B cell (primary cell): ENCODE measurements at regions not wholly inside any gene's neighbourhood (a gene's known extent, or its start where the extent isn't known, plus 50 kb on each side); places are given as distances from the start of the nearest gene placed in this dataset.
"Not testable (repeated sequence)": the region's sequence is repeated elsewhere in the genome, so short reads cannot be mapped to it uniquely, and the experiment has no call there.

ENCODE experiments used
- ATAC-seq: fragments of 200-7000 bp; cut with Tn5 transposase; one replicate; pipeline ENCODE4 v1.10.0; 2021; ENCODE audit warnings: low read depth, mild to moderate bottlenecking, moderate number of reproducible peaks, moderate library complexity
- CTCF ChIA-PET: fragments of 350-600 bp; sonication (Branson Sonifier 250); formaldehyde crosslinking; loops from one replicate; lab custom pipeline; 2021; ENCODE audit warnings: antibody characterized with exemption, inconsistent platforms; lab: Charles Lee
- POLR2A ChIA-PET: fragments of 350-600 bp; sonication (Branson Sonifier 250); formaldehyde crosslinking; loops from one replicate; lab custom pipeline; 2021; ENCODE audit warnings: antibody characterized with exemption; lab: Charles Lee
- DNase-seq: peaks from one replicate; pipeline ENCODE4 v3.0.0; 2013
- H2AFZ ChIP-seq: 2 replicates; pipeline ENCODE4 v1.6.1; 2012; ENCODE audit warnings: mild to moderate bottlenecking, low read depth, low read length; ENCODE audit not compliant: insufficient read depth, poor library complexity, severe bottlenecking
- H3K27ac ChIP-seq, 2 donors: 1 replicate in 1 of 2; 2 replicates in 1 of 2; pipeline ENCODE4 v1.5.1; 2012 to 2013; ENCODE audit warnings: low read length in 2 of 2, mild to moderate bottlenecking in 2 of 2, moderate library complexity in 1 of 2
- H3K27me3 ChIP-seq, 4 experiments: fragments of 200-600 bp in 1 of 4; sonication (generic) in 1 of 4; replicated peaks in 1 of 4; 1 replicate in 2 of 4; 2 replicates in 2 of 4; pipeline versions ENCODE4 v1.6.1 to v1.7.0; 2013 to 2016; ENCODE audit warnings: low read length in 3 of 4, mild to moderate bottlenecking in 2 of 4, mixed read lengths in 1 of 4, moderate library complexity in 1 of 4; ENCODE audit not compliant: insufficient read depth in 4 of 4, control insufficient read depth in 3 of 4; ENCODE audit errors: control extremely low read depth in 1 of 4
- H3K36me3 ChIP-seq, 2 experiments: replicated peaks in 1 of 2; 1 replicate in 1 of 2; 2 replicates in 1 of 2; pipeline versions ENCODE4 v1.6.1 to v1.7.1; 2013; ENCODE audit warnings: low read length in 1 of 2; ENCODE audit not compliant: insufficient read depth in 2 of 2, control insufficient read depth in 1 of 2; ENCODE audit errors: control extremely low read depth in 1 of 2, extremely low read depth in 1 of 2
- H3K4me1 ChIP-seq, 2 donors: fragments of 200-600 bp in 1 of 2; sonication (generic) in 1 of 2; 1 replicate in 1 of 2; 2 replicates in 1 of 2; pipeline versions ENCODE4 v1.5.1 to v1.6.1; 2013 to 2017; ENCODE audit warnings: low read length in 2 of 2; ENCODE audit not compliant: control insufficient read depth in 2 of 2, insufficient read depth in 2 of 2
- H3K4me2 ChIP-seq: replicated peaks from 2 replicates; pipeline ENCODE3; 2012; ENCODE audit warnings: mild to moderate bottlenecking, low read depth, low read length; ENCODE audit not compliant: poor library complexity, severe bottlenecking
- H3K4me3 ChIP-seq, 5 experiments: fragments of 200-600 bp in 1 of 5; sonication (generic) in 1 of 5; 1 replicate in 3 of 5; 2 replicates in 2 of 5; pipeline versions ENCODE4 v1.5.1 to v1.7.0; 2011 to 2016; ENCODE audit warnings: low read length in 4 of 5, mild to moderate bottlenecking in 4 of 5, low read depth in 2 of 5, control low read depth in 1 of 5, moderate library complexity in 1 of 5; ENCODE audit not compliant: insufficient read depth in 1 of 5; ENCODE audit errors: control extremely low read depth in 1 of 5, extremely low read depth in 1 of 5
- H3K79me2 ChIP-seq: fragments of 200-600 bp; sonication (generic); one replicate; pipeline ENCODE4 v1.6.0; 2016; ENCODE audit warnings: low read length; ENCODE audit not compliant: control insufficient read depth, insufficient read depth
- H3K9ac ChIP-seq: fragments of 200-600 bp; sonication (generic); 2 replicates; pipeline ENCODE4 v1.6.1; 2017; ENCODE audit warnings: mild to moderate bottlenecking, low read length, moderate library complexity
- H3K9me3 ChIP-seq, 3 donors: one replicate each; pipeline versions ENCODE4 v1.6.1 to v1.7.1; 2013; ENCODE audit warnings: low read length in 2 of 3; ENCODE audit not compliant: control insufficient read depth in 2 of 3, insufficient read depth in 1 of 3; ENCODE audit errors: control extremely low read depth in 1 of 3
- H4K20me1 ChIP-seq: 2 replicates; pipeline ENCODE4 v1.6.0; 2012; ENCODE audit warnings: mild to moderate bottlenecking, low read length; ENCODE audit not compliant: insufficient read depth, control insufficient read depth, poor library complexity, severe bottlenecking
- H3K27ac Mint-ChIP-seq: one replicate; pipeline ENCODE4 v1.8.0; 2021; ENCODE audit warnings: mixed read lengths
- H3K27me3 Mint-ChIP-seq: one replicate; pipeline ENCODE4 v1.8.0; 2021; ENCODE audit warnings: mixed read lengths
- H3K4me1 Mint-ChIP-seq: one replicate; pipeline ENCODE4 v1.8.0; 2021; ENCODE audit warnings: mixed read lengths
- H3K4me3 Mint-ChIP-seq: one replicate; pipeline ENCODE4 v1.8.0; 2021; ENCODE audit warnings: mixed read lengths
- H3K9me3 Mint-ChIP-seq: one replicate; pipeline ENCODE4 v1.8.0; 2022; ENCODE audit warnings: mixed read lengths; ENCODE audit not compliant: insufficient read depth
- CTCF ChIP-seq: fragments of 200-600 bp; IDR thresholded peaks from one replicate; pipeline ENCODE4 v1.8.0; 2022; ENCODE audit warnings: antibody characterized with exemption, mild to moderate bottlenecking
- EZH2 ChIP-seq: IDR thresholded peaks from 2 replicates; pipeline ENCODE4 v1.6.1; 2012; ENCODE audit warnings: borderline replicate concordance, low read depth, mild to moderate bottlenecking, moderate library complexity, low read length; ENCODE audit not compliant: insufficient read depth, poor library complexity, severe bottlenecking
- WGBS: methylation state at CpG from one replicate; pipeline ENCODE4 v1.1.5; 2013; ENCODE audit warnings: missing lambda C conversion rate; ENCODE audit not compliant: insufficient coverage; 5-methylcytosine and 5-hydroxymethylcytosine counted together
- intact Hi-C: fragments of 100-400 bp; cut with micrococcal nuclease; formaldehyde crosslinking; loops from one replicate; pipeline ENCODE4 v1.10.0; 2022

GRCh38 chr1:208737922-208738321 lies 493.7 kb upstream of the PLXNA2 start:
- Histone ChIP-seq H3K4me2 (no peak overlapping the region), H2AFZ (no peak overlapping the region), H3K9ac (no peak overlapping the region), H3K36me3 (no peaks in the 10 kb centered on the region), H3K9me3 (no peaks in the 10 kb centered on the region), H3K27ac (no peak overlapping the region), H3K79me2 (no peaks in the 10 kb centered on the region), H3K4me3 (no peak overlapping the region), H3K27me3 (no peaks in the 10 kb centered on the region), H4K20me1 (no peaks in the 10 kb centered on the region), H3K4me1 (peaks cover 0 to 2% of the 10 kb centered on the region in 2 donors)
- H3K9me3 Mint-ChIP-seq, result no peaks in the 10 kb centered on the region
- H3K4me1 Mint-ChIP-seq, result no peaks in the 10 kb centered on the region
- H3K4me3 Mint-ChIP-seq, result no peak overlapping the region
- DNase-seq (no peak), ATAC-seq (no peak)
- TF ChIP-seq EZH2 (no peak), CTCF (no peak)
- H3K27me3 Mint-ChIP-seq, result no peaks in the 10 kb centered on the region
- no peak overlapping the region for H3K27ac Mint-ChIP-seq
- ChIA-PET POLR2A (no interaction called here), CTCF (no interaction called here)
- intact Hi-C loops, result no loop called here
- WGBS, result 31% methylated on average over 4 of the region's 4 CpGs

GRCh38 chr1:208739636-208740035 lies 495.5 kb upstream of the PLXNA2 start:
- CTCF ChIA-PET, H3K27ac Mint-ChIP-seq, H3K9me3 Mint-ChIP-seq, H3K27ac ChIP-seq, POLR2A ChIA-PET, DNase-seq, H3K9ac ChIP-seq, H3K79me2 ChIP-seq, H3K4me2 ChIP-seq, H3K27me3 ChIP-seq, H3K9me3 ChIP-seq, H4K20me1 ChIP-seq, H3K4me1 Mint-ChIP-seq, ATAC-seq, intact Hi-C loops, H3K4me3 ChIP-seq, H3K36me3 ChIP-seq, H2AFZ ChIP-seq, H3K4me1 ChIP-seq, H3K4me3 Mint-ChIP-seq, H3K27me3 Mint-ChIP-seq: not testable (repeated sequence)
- WGBS, result 99% methylated on average over 18 of the region's 20 CpGs
